ENCODE measurements at regions not wholly inside any gene's neighbourhood (a gene's known extent, or its start where the extent isn't known, plus 50 kb on each side); places are given as distances from the start of the nearest gene placed in this dataset.

- H3K79me2 ChIP-seq (ENCODE audit: low read length) = no peaks in the 10 kb centered on the region
- H2AFZ ChIP-seq (ENCODE audit: low read length) = no peak overlapping the region
- no peaks in the 10 kb centered on the region for H3K4me1 ChIP-seq (ENCODE audit: low read length)
- no peaks in the 10 kb centered on the region for H3F3A ChIP-seq (ENCODE audit: insufficient read depth, low read length)
- no peaks in the 10 kb centered on the region for H3K27me3 ChIP-seq (replicated peaks; ENCODE audit: insufficient read depth, low read length)
- H3K4me3 ChIP-seq (ENCODE audit: low read length) = no peak overlapping the region
- no peak overlapping the region for H3K27ac ChIP-seq (ENCODE audit: low read length)
- no peaks in the 10 kb centered on the region for H4K20me1 ChIP-seq (ENCODE audit: insufficient read depth, low read length)
- H3K4me2 ChIP-seq (ENCODE audit: low read depth, low read length) = no peak overlapping the region
- H3K36me3 ChIP-seq (replicated peaks; ENCODE audit: insufficient read depth, low read length) = no peaks in the 10 kb centered on the region
- no peak overlapping the region for H3K9ac ChIP-seq (ENCODE audit: low read length)
- TF ChIP-seq, protein P1, sequence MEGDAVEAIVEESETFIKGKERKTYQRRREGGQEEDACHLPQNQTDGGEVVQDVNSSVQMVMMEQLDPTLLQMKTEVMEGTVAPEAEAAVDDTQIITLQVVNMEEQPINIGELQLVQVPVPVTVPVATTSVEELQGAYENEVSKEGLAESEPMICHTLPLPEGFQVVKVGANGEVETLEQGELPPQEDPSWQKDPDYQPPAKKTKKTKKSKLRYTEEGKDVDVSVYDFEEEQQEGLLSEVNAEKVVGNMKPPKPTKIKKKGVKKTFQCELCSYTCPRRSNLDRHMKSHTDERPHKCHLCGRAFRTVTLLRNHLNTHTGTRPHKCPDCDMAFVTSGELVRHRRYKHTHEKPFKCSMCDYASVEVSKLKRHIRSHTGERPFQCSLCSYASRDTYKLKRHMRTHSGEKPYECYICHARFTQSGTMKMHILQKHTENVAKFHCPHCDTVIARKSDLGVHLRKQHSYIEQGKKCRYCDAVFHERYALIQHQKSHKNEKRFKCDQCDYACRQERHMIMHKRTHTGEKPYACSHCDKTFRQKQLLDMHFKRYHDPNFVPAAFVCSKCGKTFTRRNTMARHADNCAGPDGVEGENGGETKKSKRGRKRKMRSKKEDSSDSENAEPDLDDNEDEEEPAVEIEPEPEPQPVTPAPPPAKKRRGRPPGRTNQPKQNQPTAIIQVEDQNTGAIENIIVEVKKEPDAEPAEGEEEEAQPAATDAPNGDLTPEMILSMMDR (IDR thresholded peaks at IDR 0.05; ENCODE audit: low read length) = no peak
- TF ChIP-seq EZH2 (optimal IDR thresholded peaks at IDR 0.05; ENCODE audit: low read depth, low read length) (no peak), EZH2phosphoT487 (IDR thresholded peaks at IDR 0.05; ENCODE audit: low read length) (no peak)
- no peak for DNase-seq
- no peaks in the 10 kb centered on the region for H3K9me3 ChIP-seq (replicated peaks; ENCODE audit: insufficient read depth, low read length)
- H3K9me2 ChIP-seq (replicated peaks; ENCODE audit: insufficient read depth, low read length) = no peaks in the 10 kb centered on the region
These were observed 560.3 kb downstream of the GALC start for GRCh38 chr14:87432698-87433097.

GRCh38 chr14:87430810-87431209, 562.2 kb downstream of the GALC start:
- Histone ChIP-seq H4K20me1 (ENCODE audit: insufficient read depth, low read length) (no peaks in the 10 kb centered on the region), H3K4me3 (ENCODE audit: low read length) (no peak overlapping the region), H3K27ac (ENCODE audit: low read length) (no peak overlapping the region), H3K4me1 (ENCODE audit: low read length) (no peaks in the 10 kb centered on the region), H2AFZ (ENCODE audit: low read length) (no peak overlapping the region), H3F3A (ENCODE audit: insufficient read depth, low read length) (no peaks in the 10 kb centered on the region), H3K27me3 (replicated peaks; ENCODE audit: insufficient read depth, low read length) (no peaks in the 10 kb centered on the region), H3K4me2 (ENCODE audit: low read depth, low read length) (no peak overlapping the region), H3K9me3 (replicated peaks; ENCODE audit: insufficient read depth, low read length) (no peaks in the 10 kb centered on the region), H3K79me2 (ENCODE audit: low read length) (no peaks in the 10 kb centered on the region), H3K9ac (ENCODE audit: low read length) (no peak overlapping the region), H3K36me3 (replicated peaks; ENCODE audit: insufficient read depth, low read length) (no peaks in the 10 kb centered on the region), H3K9me2 (replicated peaks; ENCODE audit: insufficient read depth, low read length) (no peaks in the 10 kb centered on the region)
- no peak for DNase-seq
- TF ChIP-seq, protein P1 (IDR thresholded peaks at IDR 0.05; ENCODE audit: low read length) = no peak
- TF ChIP-seq EZH2 (optimal IDR thresholded peaks at IDR 0.05; ENCODE audit: low read depth, low read length) = no peak
- no peak for TF ChIP-seq EZH2phosphoT487 (IDR thresholded peaks at IDR 0.05; ENCODE audit: low read length)

DNA sequence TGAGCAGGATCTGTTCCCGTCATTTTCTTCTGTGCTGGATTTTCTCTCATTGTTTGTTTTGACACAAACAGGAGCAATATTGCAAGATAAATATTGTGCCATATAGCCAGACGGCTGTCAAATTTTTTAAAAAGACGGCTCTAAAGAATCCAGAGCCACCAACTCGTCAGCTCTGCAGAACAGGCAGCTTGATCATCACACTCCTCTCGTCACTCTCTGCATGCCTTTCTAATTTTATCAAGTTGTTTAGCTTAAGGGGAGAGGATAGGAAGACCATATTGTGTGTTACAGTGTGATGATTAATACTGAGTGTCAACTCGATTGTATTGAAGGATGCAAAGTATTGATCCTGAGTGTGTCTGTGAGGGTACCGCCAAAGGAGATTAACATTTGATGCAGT, 562.8 kb downstream of the GALC start:
- H3K4me2 ChIP-seq (ENCODE audit: low read depth, low read length) = no peak overlapping the region
- H3K4me3 ChIP-seq (ENCODE audit: low read length) = no peak overlapping the region
- H3K4me1 ChIP-seq (ENCODE audit: low read length) = no peaks in the 10 kb centered on the region
- no peaks in the 10 kb centered on the region for H3K9me3 ChIP-seq (replicated peaks; ENCODE audit: insufficient read depth, low read length)
- H3K9ac ChIP-seq (ENCODE audit: low read length) = no peak overlapping the region
- H3K27me3 ChIP-seq (replicated peaks; ENCODE audit: insufficient read depth, low read length) = no peaks in the 10 kb centered on the region
- H3K9me2 ChIP-seq (replicated peaks; ENCODE audit: insufficient read depth, low read length) = no peaks in the 10 kb centered on the region
- TF ChIP-seq EZH2 (optimal IDR thresholded peaks at IDR 0.05; ENCODE audit: low read depth, low read length) = no peak
- TF ChIP-seq EZH2phosphoT487 (IDR thresholded peaks at IDR 0.05; ENCODE audit: low read length) = no peak
- TF ChIP-seq, protein P1 (IDR thresholded peaks at IDR 0.05; ENCODE audit: low read length) = no peak
- no peaks in the 10 kb centered on the region for H3F3A ChIP-seq (ENCODE audit: insufficient read depth, low read length)
- no peak overlapping the region for H2AFZ ChIP-seq (ENCODE audit: low read length)
- no peaks in the 10 kb centered on the region for H3K79me2 ChIP-seq (ENCODE audit: low read length)
- no peaks in the 10 kb centered on the region for H3K36me3 ChIP-seq (replicated peaks; ENCODE audit: insufficient read depth, low read length)
- H3K27ac ChIP-seq (ENCODE audit: low read length) = no peak overlapping the region
- no peaks in the 10 kb centered on the region for H4K20me1 ChIP-seq (ENCODE audit: insufficient read depth, low read length)
- DNase-seq = no peak
